H1 (cell line): ENCODE measurements at regions not wholly inside any gene's neighbourhood (a gene's known extent, or its start where the extent isn't known, plus 50 kb on each side); places are given as distances from the start of the nearest gene placed in this dataset.

Experiments
- CEBPB ChIP-seq: IDR thresholded peaks from 2 replicates; pipeline ENCODE4 v1.6.1; 2012; ENCODE audit warnings: low read depth, low read length
- EP300 ChIP-seq, 2 experiments: IDR thresholded peaks; 1 replicate in 1 of 2; 2 replicates in 1 of 2; pipeline ENCODE4 v1.6.1; 2011 to 2012; ENCODE audit warnings: low read depth in 2 of 2, low read length in 2 of 2, mild to moderate bottlenecking in 2 of 2, borderline replicate concordance in 1 of 2, inconsistent platforms in 1 of 2, moderate library complexity in 1 of 2
- EZH2 ChIP-seq: fragments of 200-600 bp; sonication (generic); IDR thresholded peaks from 2 replicates; pipeline ENCODE4 v1.7.1; 2012; ENCODE audit warnings: low read depth, mild to moderate bottlenecking, moderate library complexity, low read length, inconsistent platforms; ENCODE audit not compliant: severe bottlenecking
- POLR2A ChIP-seq, 2 experiments: IDR thresholded peaks; 1 replicate in 1 of 2; 2 replicates in 1 of 2; pipeline ENCODE4 v1.6.1; 2011; ENCODE audit warnings: low read depth in 2 of 2, low read length in 2 of 2, mild to moderate bottlenecking in 2 of 2; ENCODE audit errors: control extremely low read depth in 1 of 2
- POLR2AphosphoS5 ChIP-seq: IDR thresholded peaks from 2 replicates; pipeline ENCODE4 v1.6.1; 2011; ENCODE audit warnings: low read depth, low read length
- RAD21 ChIP-seq, 2 experiments: IDR thresholded peaks in 1 of 2; conservative IDR thresholded peaks in 1 of 2; 2 replicates each; pipeline ENCODE4 v1.6.1; 2011; ENCODE audit warnings: low read depth in 2 of 2, low read length in 2 of 2, improper control_type of control experiment in 1 of 2, inconsistent platforms in 1 of 2, mild to moderate bottlenecking in 1 of 2, moderate library complexity in 1 of 2
- YY1 ChIP-seq: IDR thresholded peaks from 2 replicates; pipeline ENCODE4 v1.6.1; 2011; ENCODE audit warnings: low read depth, mild to moderate bottlenecking, low read length
- TF ChIP-seq, protein P1 (sequence below), 3 experiments: IDR thresholded peaks; 1 replicate in 2 of 3; 2 replicates in 1 of 3; pipeline versions ENCODE4 v1.5.1 to v1.6.1; 2011; ENCODE audit warnings: low read length in 3 of 3, mild to moderate bottlenecking in 3 of 3, inconsistent platforms in 2 of 3, low read depth in 1 of 3, moderate library complexity in 1 of 3; ENCODE audit not compliant: insufficient read depth in 1 of 3; ENCODE audit errors: control extremely low read depth in 1 of 3
- TF ChIP-seq, protein P2 (sequence below): IDR thresholded peaks from 2 replicates; pipeline ENCODE4 v1.6.1; 2012; ENCODE audit warnings: low read length, inconsistent platforms

DNA sequence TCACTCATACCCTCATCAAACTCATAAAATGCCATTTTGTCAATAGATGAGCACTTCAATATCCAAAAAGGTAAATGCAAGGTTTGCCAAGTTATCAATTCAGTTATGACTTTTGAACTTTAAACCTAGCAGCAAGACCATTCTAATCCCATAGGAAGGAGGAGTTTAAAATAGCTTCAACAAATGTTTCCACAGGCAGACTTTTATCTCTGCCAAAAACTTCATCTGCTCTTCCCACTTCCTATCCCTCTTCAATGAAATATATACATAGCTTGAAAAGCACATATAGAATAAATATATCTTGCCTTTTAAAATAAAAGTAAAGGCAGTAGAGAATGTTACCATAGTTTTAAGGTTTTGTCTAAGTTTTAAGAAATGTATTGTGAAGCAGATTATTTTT is 1749.1 kb upstream of the SEL1L start:
- TF ChIP-seq CEBPB (no peak), EP300 (IDR thresholded peaks at IDR 0.05; ENCODE audit: borderline replicate concordance in 1 of 2, low read depth in 2 of 2, low read length in 2 of 2) (no peak), EZH2 (no peak), RAD21 (IDR thresholded peaks at IDR 0.05 in 1 of 2, conservative IDR thresholded peaks at IDR 0.05 in 1 of 2; ENCODE audit: low read depth in 2 of 2, low read length in 2 of 2) (no peak), POLR2AphosphoS5 (no peak), POLR2A (IDR thresholded peaks at IDR 0.05; ENCODE audit: control extremely low read depth in 1 of 2, low read depth in 2 of 2, low read length in 2 of 2) (no peak), YY1 (no peak)
- TF ChIP-seq, protein P1, sequence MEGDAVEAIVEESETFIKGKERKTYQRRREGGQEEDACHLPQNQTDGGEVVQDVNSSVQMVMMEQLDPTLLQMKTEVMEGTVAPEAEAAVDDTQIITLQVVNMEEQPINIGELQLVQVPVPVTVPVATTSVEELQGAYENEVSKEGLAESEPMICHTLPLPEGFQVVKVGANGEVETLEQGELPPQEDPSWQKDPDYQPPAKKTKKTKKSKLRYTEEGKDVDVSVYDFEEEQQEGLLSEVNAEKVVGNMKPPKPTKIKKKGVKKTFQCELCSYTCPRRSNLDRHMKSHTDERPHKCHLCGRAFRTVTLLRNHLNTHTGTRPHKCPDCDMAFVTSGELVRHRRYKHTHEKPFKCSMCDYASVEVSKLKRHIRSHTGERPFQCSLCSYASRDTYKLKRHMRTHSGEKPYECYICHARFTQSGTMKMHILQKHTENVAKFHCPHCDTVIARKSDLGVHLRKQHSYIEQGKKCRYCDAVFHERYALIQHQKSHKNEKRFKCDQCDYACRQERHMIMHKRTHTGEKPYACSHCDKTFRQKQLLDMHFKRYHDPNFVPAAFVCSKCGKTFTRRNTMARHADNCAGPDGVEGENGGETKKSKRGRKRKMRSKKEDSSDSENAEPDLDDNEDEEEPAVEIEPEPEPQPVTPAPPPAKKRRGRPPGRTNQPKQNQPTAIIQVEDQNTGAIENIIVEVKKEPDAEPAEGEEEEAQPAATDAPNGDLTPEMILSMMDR (IDR thresholded peaks at IDR 0.05; ENCODE audit: control extremely low read depth in 1 of 3, insufficient read depth in 1 of 3, low read depth in 1 of 3, low read length in 3 of 3): no peak
- TF ChIP-seq, protein P2, sequence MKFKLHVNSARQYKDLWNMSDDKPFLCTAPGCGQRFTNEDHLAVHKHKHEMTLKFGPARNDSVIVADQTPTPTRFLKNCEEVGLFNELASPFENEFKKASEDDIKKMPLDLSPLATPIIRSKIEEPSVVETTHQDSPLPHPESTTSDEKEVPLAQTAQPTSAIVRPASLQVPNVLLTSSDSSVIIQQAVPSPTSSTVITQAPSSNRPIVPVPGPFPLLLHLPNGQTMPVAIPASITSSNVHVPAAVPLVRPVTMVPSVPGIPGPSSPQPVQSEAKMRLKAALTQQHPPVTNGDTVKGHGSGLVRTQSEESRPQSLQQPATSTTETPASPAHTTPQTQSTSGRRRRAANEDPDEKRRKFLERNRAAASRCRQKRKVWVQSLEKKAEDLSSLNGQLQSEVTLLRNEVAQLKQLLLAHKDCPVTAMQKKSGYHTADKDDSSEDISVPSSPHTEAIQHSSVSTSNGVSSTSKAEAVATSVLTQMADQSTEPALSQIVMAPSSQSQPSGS: no peak
